HCT116 (cell line): ENCODE measurements at regions not wholly inside any gene's neighbourhood (a gene's known extent, or its start where the extent isn't known, plus 50 kb on each side); places are given as distances from the start of the nearest gene placed in this dataset.

Experiments
- ATAC-seq: fragments of 200-7000 bp; cut with Tn5 transposase; 2 replicates; pipeline ENCODE4 v1.9.1; 2020; ENCODE audit warnings: mild to moderate bottlenecking, moderate library complexity
- BruUV-seq: library from RNA; stranded (reverse); fragments of 400-500 nt; replicated peaks from 2 replicates; lab custom pipeline; 2021; lab: Mats Ljungman, UMichigan
- CTCF ChIA-PET: fragments of 300-600 bp; sonication (Branson Sonifier 250); formaldehyde crosslinking; loops from one replicate; lab custom pipeline; 2021; ENCODE audit warnings: antibody characterized with exemption; lab: Charles Lee
- POLR2A ChIA-PET: fragments of 300-600, 350-600 bp; sonication (Branson Sonifier 250); formaldehyde crosslinking; loops from one replicate; lab custom pipeline; 2021; ENCODE audit warnings: antibody characterized with exemption; lab: Charles Lee
- RAD21 ChIA-PET, 2 experiments: fragments of 300-600 bp; sonication (Branson Sonifier 250); formaldehyde crosslinking; loops; one replicate each; lab custom pipeline; 2023; ENCODE audit warnings: low total read pairs in 2 of 2; ENCODE audit not compliant: uncharacterized antibody in 2 of 2, unreplicated experiment in 2 of 2, low non-redundant PET in 1 of 2; lab: Charles Lee
- DNase-seq: peaks from one replicate; pipeline ENCODE4 v3.0.0-alpha.2; 2010; ENCODE audit warnings: low read depth, low spot score
- H2AFZ ChIP-seq: fragments of 200-600 bp; shearing (Covaris generic), sonication (generic); 2 replicates; pipeline ENCODE4 v1.6.1; 2017; ENCODE audit warnings: low read depth, mixed run types, mixed read lengths, antibody characterized with exemption, low read length; ENCODE audit not compliant: poor library complexity, severe bottlenecking
- H3K27ac ChIP-seq: 2 replicates; pipeline ENCODE4 v1.5.1; 2012; ENCODE audit warnings: low read depth, low read length
- H3K27me3 ChIP-seq: fragments of 200-600 bp; sonication (generic); 2 replicates; pipeline ENCODE4 v1.6.1; 2016; ENCODE audit warnings: mixed run types, low read length, mixed read lengths; ENCODE audit not compliant: insufficient read depth
- H3K36me3 ChIP-seq, 2 experiments: fragments of 200-500 bp in 1 of 2; fragments of 200-600 bp in 1 of 2; sonication (Bioruptor generic) in 1 of 2; sonication (generic) in 1 of 2; 2 replicates each; pipeline versions ENCODE4 v1.5.1 to v1.6.1; 2014 to 2016; ENCODE audit warnings: low read length in 2 of 2, inconsistent platforms in 1 of 2, mixed read lengths in 1 of 2, mixed run types in 1 of 2; ENCODE audit not compliant: insufficient read depth in 2 of 2, control insufficient read depth in 1 of 2
- H3K4me1 ChIP-seq, 2 experiments: fragments of 200-600 bp in 1 of 2; sonication (generic) in 1 of 2; 2 replicates each; pipeline versions ENCODE4 v1.5.1 to v1.6.1; 2012 to 2017; ENCODE audit warnings: low read length in 2 of 2, inconsistent platforms in 1 of 2, mild to moderate bottlenecking in 1 of 2, mixed read lengths in 1 of 2, mixed run types in 1 of 2, moderate library complexity in 1 of 2; ENCODE audit not compliant: insufficient read depth in 2 of 2, control insufficient read depth in 1 of 2
- H3K4me2 ChIP-seq: fragments of 200-600 bp; sonication (generic); 2 replicates; pipeline ENCODE4 v1.6.1; 2017; ENCODE audit warnings: mixed run types, low read length, mixed read lengths
- H3K4me3 ChIP-seq, 2 experiments: fragments of 200-600 bp in 1 of 2; sonication (generic) in 1 of 2; replicated peaks in 1 of 2; 2 replicates each; pipeline ENCODE4 v1.5.1; 2011 to 2016; ENCODE audit warnings: low read length in 2 of 2, control low read depth in 1 of 2, low read depth in 1 of 2, mild to moderate bottlenecking in 1 of 2, mixed read lengths in 1 of 2, mixed run types in 1 of 2
- H3K79me2 ChIP-seq: fragments of 200-600 bp; sonication (generic); 2 replicates; pipeline ENCODE4 v1.6.1; 2017; ENCODE audit warnings: mild to moderate bottlenecking, mixed run types, low read length, moderate library complexity, mixed read lengths; ENCODE audit not compliant: insufficient read depth
- H3K9ac ChIP-seq: fragments of 200-600 bp; sonication (generic); 2 replicates; pipeline ENCODE4 v1.6.1; 2016; ENCODE audit warnings: low read length, mixed read lengths
- H3K9me2 ChIP-seq: fragments of 200-600 bp; sonication (generic), shearing (Covaris generic); 2 replicates; pipeline ENCODE4 v1.6.1; 2017; ENCODE audit warnings: mixed run types, mild to moderate bottlenecking, moderate library complexity; ENCODE audit not compliant: insufficient read depth
- H3K9me3 ChIP-seq, 2 experiments: fragments of 200-500 bp in 1 of 2; fragments of 200-600 bp in 1 of 2; sonication (Bioruptor generic) in 1 of 2; sonication (generic) in 1 of 2; 2 replicates each; pipeline ENCODE4 v1.6.1; 2014 to 2017; ENCODE audit warnings: low read length in 2 of 2, mixed read lengths in 2 of 2, inconsistent platforms in 1 of 2, low read depth in 1 of 2, mild to moderate bottlenecking in 1 of 2, mixed run types in 1 of 2, moderate library complexity in 1 of 2; ENCODE audit not compliant: control insufficient read depth in 1 of 2, insufficient read depth in 1 of 2
- H4K20me1 ChIP-seq: fragments of 200-600 bp; sonication (generic), shearing (Covaris generic); 2 replicates; pipeline ENCODE4 v1.6.1; 2017; ENCODE audit warnings: mixed run types, mild to moderate bottlenecking, moderate library complexity; ENCODE audit not compliant: insufficient read depth
- CBX3 ChIP-seq: IDR thresholded peaks from 2 replicates; pipeline ENCODE4 v1.6.1; 2012; ENCODE audit warnings: low read depth
- CEBPB ChIP-seq: IDR thresholded peaks from 2 replicates; pipeline ENCODE4 v1.6.1; 2012; ENCODE audit warnings: low read depth
- EGR1 ChIP-seq: IDR thresholded peaks from 2 replicates; pipeline ENCODE4 v1.6.1; 2012; ENCODE audit warnings: low read depth
- ELF1 ChIP-seq: IDR thresholded peaks from 2 replicates; pipeline ENCODE4 v1.6.1; 2012; ENCODE audit warnings: low read depth, borderline replicate concordance
- EZH2 ChIP-seq: fragments of 200-600 bp; sonication (generic); IDR thresholded peaks from 2 replicates; pipeline ENCODE4 v1.6.1; 2017; ENCODE audit warnings: antibody characterized with exemption, mixed run types
- EZH2phosphoT487 ChIP-seq: fragments of 200-600 bp; IDR thresholded peaks from 2 replicates; pipeline ENCODE4 v1.6.1; 2018; ENCODE audit warnings: antibody characterized with exemption, borderline replicate concordance
- FOSL1 ChIP-seq: IDR thresholded peaks from 2 replicates; pipeline ENCODE4 v1.6.1; 2012; ENCODE audit warnings: low read depth
- JUND ChIP-seq: IDR thresholded peaks from 2 replicates; pipeline ENCODE4 v1.6.1; 2012
- POLR2AphosphoS5 ChIP-seq: IDR thresholded peaks from 2 replicates; pipeline ENCODE4 v1.6.1; 2011; ENCODE audit warnings: mild to moderate bottlenecking, low read depth, low read length, moderate library complexity
- RAD21 ChIP-seq: IDR thresholded peaks from 2 replicates; pipeline ENCODE4 v1.6.1; 2012; ENCODE audit warnings: low read depth, mild to moderate bottlenecking
- SIN3A ChIP-seq: IDR thresholded peaks from 2 replicates; pipeline ENCODE4 v1.6.1; 2012; ENCODE audit warnings: low read depth
- TCF7L2 ChIP-seq: IDR thresholded peaks from 2 replicates; pipeline ENCODE4 v1.7.0; 2011; ENCODE audit warnings: borderline replicate concordance, inconsistent platforms; ENCODE audit not compliant: insufficient read depth, insufficient read length; ENCODE audit errors: extremely low read depth
- YY1 ChIP-seq: IDR thresholded peaks from 2 replicates; pipeline ENCODE4 v1.6.1; 2011; ENCODE audit warnings: low read length, low read depth, moderate library complexity, mild to moderate bottlenecking; ENCODE audit not compliant: insufficient replicate concordance; ENCODE audit errors: extremely low read depth
- ZFX ChIP-seq: fragments of 450-650 bp; IDR thresholded peaks from 2 replicates; pipeline ENCODE4 v1.6.1; 2017
- ZNF274 ChIP-seq: fragments of 200-500 bp; sonication (Bioruptor generic); IDR thresholded peaks from 2 replicates; pipeline ENCODE4 v1.6.1; 2014; ENCODE audit warnings: mild to moderate bottlenecking, low read depth, low read length, inconsistent platforms
- intact Hi-C: fragments of 100-400 bp; cut with micrococcal nuclease; formaldehyde crosslinking; loops from 2 replicates; pipeline ENCODE4 v1.10.0; 2022
- TF ChIP-seq, protein P1 (sequence below): IDR thresholded peaks from 2 replicates; pipeline ENCODE4 v1.6.1; 2011; ENCODE audit warnings: mild to moderate bottlenecking, low read length, moderate library complexity; ENCODE audit not compliant: insufficient replicate concordance; ENCODE audit errors: extremely low read depth
- TF ChIP-seq, protein P2 (sequence below), 3 experiments: fragments of 200-600 bp in 1 of 3; sonication (generic) in 1 of 3; IDR thresholded peaks in 2 of 3; conservative IDR thresholded peaks in 1 of 3; 2 replicates each; pipeline ENCODE4 v1.5.1; 2012 to 2017; ENCODE audit warnings: low read depth in 2 of 3, low read length in 2 of 3, antibody characterized with exemption in 1 of 3, borderline replicate concordance in 1 of 3, control low read depth in 1 of 3, mild to moderate bottlenecking in 1 of 3, mixed read lengths in 1 of 3, mixed run types in 1 of 3, moderate library complexity in 1 of 3; ENCODE audit not compliant: insufficient read depth in 1 of 3
- TF ChIP-seq, protein P3 (sequence below): IDR thresholded peaks from 2 replicates; pipeline ENCODE4 v1.6.1; 2012
- TF ChIP-seq, protein P4 (sequence below): IDR thresholded peaks from 2 replicates; pipeline ENCODE4 v1.6.1; 2012; ENCODE audit warnings: low read depth
- TF ChIP-seq, protein P5 (sequence below): IDR thresholded peaks from 2 replicates; pipeline ENCODE4 v1.6.1; 2012

GRCh38 chr5:165892383-165892782 lies 2387.0 kb downstream of the MAT2B start:
- TF ChIP-seq, protein P1, sequence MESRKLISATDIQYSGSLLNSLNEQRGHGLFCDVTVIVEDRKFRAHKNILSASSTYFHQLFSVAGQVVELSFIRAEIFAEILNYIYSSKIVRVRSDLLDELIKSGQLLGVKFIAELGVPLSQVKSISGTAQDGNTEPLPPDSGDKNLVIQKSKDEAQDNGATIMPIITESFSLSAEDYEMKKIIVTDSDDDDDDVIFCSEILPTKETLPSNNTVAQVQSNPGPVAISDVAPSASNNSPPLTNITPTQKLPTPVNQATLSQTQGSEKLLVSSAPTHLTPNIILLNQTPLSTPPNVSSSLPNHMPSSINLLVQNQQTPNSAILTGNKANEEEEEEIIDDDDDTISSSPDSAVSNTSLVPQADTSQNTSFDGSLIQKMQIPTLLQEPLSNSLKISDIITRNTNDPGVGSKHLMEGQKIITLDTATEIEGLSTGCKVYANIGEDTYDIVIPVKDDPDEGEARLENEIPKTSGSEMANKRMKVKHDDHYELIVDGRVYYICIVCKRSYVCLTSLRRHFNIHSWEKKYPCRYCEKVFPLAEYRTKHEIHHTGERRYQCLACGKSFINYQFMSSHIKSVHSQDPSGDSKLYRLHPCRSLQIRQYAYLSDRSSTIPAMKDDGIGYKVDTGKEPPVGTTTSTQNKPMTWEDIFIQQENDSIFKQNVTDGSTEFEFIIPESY: no peak
- TF ChIP-seq EGR1: no peak
- no peak for TF ChIP-seq RAD21
- no peak for TF ChIP-seq TCF7L2
- no peak for TF ChIP-seq ELF1
- TF ChIP-seq SIN3A: no peak
- TF ChIP-seq, protein P2, sequence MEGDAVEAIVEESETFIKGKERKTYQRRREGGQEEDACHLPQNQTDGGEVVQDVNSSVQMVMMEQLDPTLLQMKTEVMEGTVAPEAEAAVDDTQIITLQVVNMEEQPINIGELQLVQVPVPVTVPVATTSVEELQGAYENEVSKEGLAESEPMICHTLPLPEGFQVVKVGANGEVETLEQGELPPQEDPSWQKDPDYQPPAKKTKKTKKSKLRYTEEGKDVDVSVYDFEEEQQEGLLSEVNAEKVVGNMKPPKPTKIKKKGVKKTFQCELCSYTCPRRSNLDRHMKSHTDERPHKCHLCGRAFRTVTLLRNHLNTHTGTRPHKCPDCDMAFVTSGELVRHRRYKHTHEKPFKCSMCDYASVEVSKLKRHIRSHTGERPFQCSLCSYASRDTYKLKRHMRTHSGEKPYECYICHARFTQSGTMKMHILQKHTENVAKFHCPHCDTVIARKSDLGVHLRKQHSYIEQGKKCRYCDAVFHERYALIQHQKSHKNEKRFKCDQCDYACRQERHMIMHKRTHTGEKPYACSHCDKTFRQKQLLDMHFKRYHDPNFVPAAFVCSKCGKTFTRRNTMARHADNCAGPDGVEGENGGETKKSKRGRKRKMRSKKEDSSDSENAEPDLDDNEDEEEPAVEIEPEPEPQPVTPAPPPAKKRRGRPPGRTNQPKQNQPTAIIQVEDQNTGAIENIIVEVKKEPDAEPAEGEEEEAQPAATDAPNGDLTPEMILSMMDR (IDR thresholded peaks at IDR 0.05 in 2 of 3, conservative IDR thresholded peaks at IDR 0.05 in 1 of 3; ENCODE audit: borderline replicate concordance in 1 of 3, insufficient read depth in 1 of 3, low read depth in 2 of 3, low read length in 2 of 3): no peak
- TF ChIP-seq, protein P3, sequence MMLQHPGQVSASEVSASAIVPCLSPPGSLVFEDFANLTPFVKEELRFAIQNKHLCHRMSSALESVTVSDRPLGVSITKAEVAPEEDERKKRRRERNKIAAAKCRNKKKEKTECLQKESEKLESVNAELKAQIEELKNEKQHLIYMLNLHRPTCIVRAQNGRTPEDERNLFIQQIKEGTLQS: no peak
- no peak for TF ChIP-seq ZNF274
- TF ChIP-seq ZFX: no peak
- no peak for TF ChIP-seq FOSL1
- TF ChIP-seq CBX3: no peak
- TF ChIP-seq YY1: no peak
- TF ChIP-seq, protein P4, sequence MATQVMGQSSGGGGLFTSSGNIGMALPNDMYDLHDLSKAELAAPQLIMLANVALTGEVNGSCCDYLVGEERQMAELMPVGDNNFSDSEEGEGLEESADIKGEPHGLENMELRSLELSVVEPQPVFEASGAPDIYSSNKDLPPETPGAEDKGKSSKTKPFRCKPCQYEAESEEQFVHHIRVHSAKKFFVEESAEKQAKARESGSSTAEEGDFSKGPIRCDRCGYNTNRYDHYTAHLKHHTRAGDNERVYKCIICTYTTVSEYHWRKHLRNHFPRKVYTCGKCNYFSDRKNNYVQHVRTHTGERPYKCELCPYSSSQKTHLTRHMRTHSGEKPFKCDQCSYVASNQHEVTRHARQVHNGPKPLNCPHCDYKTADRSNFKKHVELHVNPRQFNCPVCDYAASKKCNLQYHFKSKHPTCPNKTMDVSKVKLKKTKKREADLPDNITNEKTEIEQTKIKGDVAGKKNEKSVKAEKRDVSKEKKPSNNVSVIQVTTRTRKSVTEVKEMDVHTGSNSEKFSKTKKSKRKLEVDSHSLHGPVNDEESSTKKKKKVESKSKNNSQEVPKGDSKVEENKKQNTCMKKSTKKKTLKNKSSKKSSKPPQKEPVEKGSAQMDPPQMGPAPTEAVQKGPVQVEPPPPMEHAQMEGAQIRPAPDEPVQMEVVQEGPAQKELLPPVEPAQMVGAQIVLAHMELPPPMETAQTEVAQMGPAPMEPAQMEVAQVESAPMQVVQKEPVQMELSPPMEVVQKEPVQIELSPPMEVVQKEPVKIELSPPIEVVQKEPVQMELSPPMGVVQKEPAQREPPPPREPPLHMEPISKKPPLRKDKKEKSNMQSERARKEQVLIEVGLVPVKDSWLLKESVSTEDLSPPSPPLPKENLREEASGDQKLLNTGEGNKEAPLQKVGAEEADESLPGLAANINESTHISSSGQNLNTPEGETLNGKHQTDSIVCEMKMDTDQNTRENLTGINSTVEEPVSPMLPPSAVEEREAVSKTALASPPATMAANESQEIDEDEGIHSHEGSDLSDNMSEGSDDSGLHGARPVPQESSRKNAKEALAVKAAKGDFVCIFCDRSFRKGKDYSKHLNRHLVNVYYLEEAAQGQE: no peak
- TF ChIP-seq EZH2: no peak
- TF ChIP-seq JUND: no peak
- no peak for TF ChIP-seq POLR2AphosphoS5
- TF ChIP-seq, protein P5, sequence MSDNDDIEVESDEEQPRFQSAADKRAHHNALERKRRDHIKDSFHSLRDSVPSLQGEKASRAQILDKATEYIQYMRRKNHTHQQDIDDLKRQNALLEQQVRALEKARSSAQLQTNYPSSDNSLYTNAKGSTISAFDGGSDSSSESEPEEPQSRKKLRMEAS: no peak
- no peak for TF ChIP-seq CEBPB
- TF ChIP-seq EZH2phosphoT487: no peak
- Histone ChIP-seq H3K9ac (no peak overlapping the region), H3K27me3 (no peaks in the 10 kb centered on the region), H4K20me1 (no peaks in the 10 kb centered on the region), H3K27ac (no peak overlapping the region), H3K79me2 (no peaks in the 10 kb centered on the region), H3K36me3 (no peaks in the 10 kb centered on the region), H3K4me3 (no peak overlapping the region), H3K9me2 (no peaks in the 10 kb centered on the region), H3K9me3 (peaks cover 0 to 7% of the 10 kb centered on the region in 2 experiments; a peak in 3 of 4 replicates), H2AFZ (no peak overlapping the region), H3K4me2 (no peak overlapping the region), H3K4me1 (no peaks in the 10 kb centered on the region)
- ChIA-PET CTCF (no interaction called here), POLR2A (no interaction called here), RAD21 (no interaction called here)
- intact Hi-C loops: no loop called here
- no TSS peak for BruUV-seq
- DNase-seq: no peak
- no peak for ATAC-seq
